ENCODE measurements at regions not wholly inside any gene's neighbourhood (a gene's known extent, or its start where the extent isn't known, plus 50 kb on each side); places are given as distances from the start of the nearest gene placed in this dataset.

DNA sequence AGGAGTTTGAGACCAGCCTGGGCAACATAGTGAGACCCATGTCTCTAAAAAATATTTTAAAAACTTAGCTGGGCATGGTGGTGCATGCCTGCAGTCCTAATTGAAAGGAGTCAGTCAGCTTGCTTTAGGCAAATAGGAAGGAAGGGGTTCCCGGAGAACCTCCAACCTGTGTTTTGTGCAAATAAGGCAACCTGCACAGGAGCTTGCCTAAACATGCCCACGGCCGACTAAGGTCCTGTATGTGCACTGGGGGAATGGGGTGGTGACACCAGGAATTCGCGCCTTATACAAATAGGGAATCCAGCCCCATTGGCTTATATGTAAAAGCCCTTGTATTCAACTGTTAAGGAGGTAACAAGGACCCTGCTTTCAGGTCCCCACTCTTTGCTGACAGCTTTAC is 429.2 kb upstream of the ZP4 start:
- TF ChIP-seq, protein P1, sequence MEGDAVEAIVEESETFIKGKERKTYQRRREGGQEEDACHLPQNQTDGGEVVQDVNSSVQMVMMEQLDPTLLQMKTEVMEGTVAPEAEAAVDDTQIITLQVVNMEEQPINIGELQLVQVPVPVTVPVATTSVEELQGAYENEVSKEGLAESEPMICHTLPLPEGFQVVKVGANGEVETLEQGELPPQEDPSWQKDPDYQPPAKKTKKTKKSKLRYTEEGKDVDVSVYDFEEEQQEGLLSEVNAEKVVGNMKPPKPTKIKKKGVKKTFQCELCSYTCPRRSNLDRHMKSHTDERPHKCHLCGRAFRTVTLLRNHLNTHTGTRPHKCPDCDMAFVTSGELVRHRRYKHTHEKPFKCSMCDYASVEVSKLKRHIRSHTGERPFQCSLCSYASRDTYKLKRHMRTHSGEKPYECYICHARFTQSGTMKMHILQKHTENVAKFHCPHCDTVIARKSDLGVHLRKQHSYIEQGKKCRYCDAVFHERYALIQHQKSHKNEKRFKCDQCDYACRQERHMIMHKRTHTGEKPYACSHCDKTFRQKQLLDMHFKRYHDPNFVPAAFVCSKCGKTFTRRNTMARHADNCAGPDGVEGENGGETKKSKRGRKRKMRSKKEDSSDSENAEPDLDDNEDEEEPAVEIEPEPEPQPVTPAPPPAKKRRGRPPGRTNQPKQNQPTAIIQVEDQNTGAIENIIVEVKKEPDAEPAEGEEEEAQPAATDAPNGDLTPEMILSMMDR (conservative IDR thresholded peaks at IDR 0.05; ENCODE audit: low read depth) = no peak
- DNase-seq (ENCODE audit: low spot score) = no peak
- CTCF ChIA-PET = no interaction called here
- H3K27ac ChIP-seq = no peak overlapping the region
- POLR2A ChIA-PET (ENCODE audit: low non-redundant PET) = no interaction called here

DNA sequence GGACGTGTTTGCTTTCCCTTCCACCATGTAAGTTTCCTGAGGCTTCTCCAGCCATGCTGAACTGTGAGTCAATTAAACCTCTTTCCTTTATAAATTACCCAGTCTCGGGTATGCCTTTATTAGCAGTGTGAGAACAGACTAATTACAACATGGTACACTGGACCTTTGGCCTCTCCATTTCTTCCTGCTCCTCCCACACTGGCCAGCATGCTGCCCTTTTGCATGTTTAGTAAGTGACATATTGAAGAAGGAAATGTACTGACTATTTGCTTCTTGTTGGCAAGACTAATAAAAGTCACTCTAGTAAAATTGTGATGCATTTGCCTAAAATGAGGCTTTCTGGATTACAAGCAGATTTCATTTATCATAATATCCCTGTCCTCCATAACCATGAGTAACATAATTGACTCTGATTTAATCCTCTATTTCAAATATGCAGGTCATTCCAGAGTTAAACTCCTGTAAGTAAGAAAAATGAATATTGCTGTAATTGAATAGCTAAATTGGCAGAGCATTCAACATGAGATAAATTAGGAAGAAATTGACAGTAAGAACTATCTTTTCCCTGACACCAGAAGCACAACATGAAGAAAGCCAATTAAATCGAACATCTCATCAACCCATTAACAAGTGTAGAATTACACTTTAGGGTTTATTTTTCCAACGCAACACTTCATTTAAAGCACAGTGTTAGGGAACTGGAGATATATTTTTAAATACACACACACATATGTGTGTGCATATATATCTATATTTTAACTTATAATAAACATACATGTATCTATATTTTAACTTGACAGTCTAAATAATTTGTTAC is 427.8 kb upstream of the ZP4 start:
- TF ChIP-seq, protein P1 (conservative IDR thresholded peaks at IDR 0.05; ENCODE audit: low read depth) = no peak
- DNase-seq (ENCODE audit: low spot score) = no peak
- no peak overlapping the region for H3K27ac ChIP-seq
- CTCF ChIA-PET = no interaction called here
- POLR2A ChIA-PET (ENCODE audit: low non-redundant PET) = no interaction called here

DNA sequence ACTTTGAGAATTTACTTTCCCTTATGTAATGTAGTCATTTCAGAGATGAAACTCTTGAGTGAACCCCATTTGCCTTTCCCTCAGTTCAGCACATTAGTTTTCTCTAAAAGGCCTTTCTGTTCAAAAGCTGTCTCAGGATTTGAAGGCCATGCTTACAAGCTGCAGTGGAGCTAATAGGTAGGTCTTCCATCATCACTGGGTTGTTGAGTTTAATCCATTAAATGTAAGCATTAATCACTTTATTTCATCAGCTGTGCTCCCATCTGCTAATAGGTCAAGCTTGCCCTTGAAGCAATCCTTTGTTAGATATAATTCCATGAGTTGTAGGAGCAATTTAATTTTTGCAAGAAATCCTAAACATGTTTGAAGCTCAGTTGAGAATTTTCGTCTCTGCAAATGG is 422.2 kb upstream of the ZP4 start:
- ChIA-PET CTCF (no interaction called here), POLR2A (ENCODE audit: low non-redundant PET) (no interaction called here)

DNA sequence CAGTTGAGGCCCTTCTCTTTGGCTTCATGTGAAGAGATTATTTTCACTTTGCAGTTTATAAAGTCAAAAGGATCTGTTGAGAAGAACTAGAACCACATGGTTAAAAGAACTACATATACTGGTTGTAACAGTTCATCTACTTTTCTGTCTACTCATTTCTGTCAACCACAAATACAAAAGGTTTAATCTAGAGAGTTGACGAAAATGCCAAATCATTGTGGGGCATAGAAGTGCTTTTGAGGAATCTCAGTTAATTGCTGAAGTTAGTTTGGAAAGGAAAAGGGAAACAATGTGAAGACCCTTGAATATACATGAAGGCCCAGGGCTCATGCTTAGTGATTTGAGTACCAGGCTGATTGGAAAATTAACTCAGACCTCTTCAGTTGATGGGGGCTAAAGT is 415.7 kb upstream of the ZP4 start:
- no peak for DNase-seq (ENCODE audit: low spot score)
- ChIA-PET CTCF (no interaction called here), POLR2A (ENCODE audit: low non-redundant PET) (no interaction called here)
- TF ChIP-seq, protein P1 (conservative IDR thresholded peaks at IDR 0.05; ENCODE audit: low read depth) = no peak
- no peak overlapping the region for H3K27ac ChIP-seq

More for the DNA sequence above, 422.2 kb upstream of the ZP4 start:
- TF ChIP-seq, protein P1 (conservative IDR thresholded peaks at IDR 0.05; ENCODE audit: low read depth) = no peak
- no peak overlapping the region for H3K27ac ChIP-seq
- DNase-seq (ENCODE audit: low spot score) = no peak

DNA sequence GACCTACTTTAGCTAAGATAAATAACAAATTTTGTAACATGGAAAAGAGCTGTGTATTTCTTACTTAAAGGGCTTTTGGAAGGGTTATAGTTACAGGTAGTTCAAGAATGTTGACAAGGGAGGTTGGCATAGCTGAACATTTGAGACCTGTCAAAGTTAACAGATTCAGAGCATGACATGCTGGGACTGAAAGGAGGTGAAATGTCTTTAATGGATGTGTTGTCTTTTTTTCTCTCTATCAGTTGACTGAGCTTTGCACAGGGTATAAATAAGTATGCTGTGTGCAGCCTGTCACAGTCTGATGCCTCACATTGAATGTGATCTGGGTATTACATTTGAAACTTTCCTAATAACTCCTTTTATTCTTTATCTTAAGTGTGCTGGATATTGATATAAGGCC is 411.9 kb upstream of the ZP4 start:
- DNase-seq (ENCODE audit: low spot score) = no peak
- H3K27ac ChIP-seq = no peak overlapping the region
- TF ChIP-seq, protein P1 (conservative IDR thresholded peaks at IDR 0.05; ENCODE audit: low read depth) = no peak
- POLR2A ChIA-PET (ENCODE audit: low non-redundant PET) = no interaction called here
- CTCF ChIA-PET = interaction anchor here (0.5 kb wide), 1 partner anchor 250 kb away, joined by 4 read pairs; no protein-coding TSS in a partner anchor

DNA sequence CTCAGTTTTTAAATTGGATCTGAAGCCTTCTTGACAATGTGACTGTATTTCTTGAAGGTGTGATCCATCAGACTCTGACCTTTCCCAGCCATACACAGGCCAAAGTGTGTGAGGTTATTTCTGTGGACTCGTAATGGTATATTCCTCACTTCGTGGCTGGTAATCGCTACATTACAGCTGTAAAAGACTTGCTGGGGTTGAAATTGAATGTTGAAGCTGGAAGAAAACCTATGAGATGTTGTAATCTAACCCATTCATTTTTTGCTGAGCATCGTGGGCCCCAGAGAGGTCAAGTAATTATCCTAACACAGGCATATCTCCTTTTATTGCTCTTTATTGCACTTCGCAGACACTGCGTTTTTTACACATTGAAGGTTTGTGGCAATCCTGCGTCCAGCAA is 405.6 kb upstream of the ZP4 start:
- TF ChIP-seq, protein P1 (conservative IDR thresholded peaks at IDR 0.05; ENCODE audit: low read depth) = no peak
- DNase-seq (ENCODE audit: low spot score) = no peak
- CTCF ChIA-PET = no interaction called here
- H3K27ac ChIP-seq = no peak overlapping the region
- POLR2A ChIA-PET (ENCODE audit: low non-redundant PET) = no interaction called here

All from RWPE1 (cell line).